ENCODE measurements at regions not wholly inside any gene's neighbourhood (a gene's known extent, or its start where the extent isn't known, plus 50 kb on each side); places are given as distances from the start of the nearest gene placed in this dataset.

GRCh38 chr1:72781038-72781437, 498.7 kb upstream of the NEGR1 start:
- no peaks in the 10 kb centered on the region for H3K4me1 Mint-ChIP-seq (ENCODE audit: low read depth, unreplicated experiment)
- Histone ChIP-seq H3K4me3 (ENCODE audit: low read depth, low read length) (no peak overlapping the region), H3K27me3 (replicated peaks; ENCODE audit: control insufficient read depth, insufficient read depth, low read length) (no peaks in the 10 kb centered on the region), H3K4me1 (no peaks in the 10 kb centered on the region), H3K36me3 (ENCODE audit: control insufficient read depth, insufficient read depth, low read length) (no peaks in the 10 kb centered on the region), H3K9me3 (no peaks in the 10 kb centered on the region)
- no peaks in the 10 kb centered on the region for H3K27me3 Mint-ChIP-seq (ENCODE audit: insufficient read depth, unreplicated experiment)
- no peak for TF ChIP-seq CTCF (IDR thresholded peaks at IDR 0.05; ENCODE audit: insufficient read depth in 1 of 2, low read depth in 1 of 2, low read length in 1 of 2, severe bottlenecking in 1 of 2, unreplicated experiment in 1 of 2)
- H3K36me3 Mint-ChIP-seq (ENCODE audit: insufficient read depth, unreplicated experiment): no peaks in the 10 kb centered on the region
- BruUV-seq (replicated peaks): no TSS peak
- CTCF ChIA-PET: no interaction called here
- H3K4me3 Mint-ChIP-seq (ENCODE audit: unreplicated experiment): no peak overlapping the region
- no peaks in the 10 kb centered on the region for H3K9me3 Mint-ChIP-seq (ENCODE audit: unreplicated experiment)
- POLR2A ChIA-PET: no interaction called here
- intact Hi-C loops (cut with micrococcal nuclease; ENCODE audit: unreplicated experiment): no loop called here
- no peak overlapping the region for H3K27ac Mint-ChIP-seq (ENCODE audit: unreplicated experiment)
- DNase-seq: no peak

- no peak overlapping the region for H3K4me3 Mint-ChIP-seq (ENCODE audit: unreplicated experiment)
- no peak for TF ChIP-seq CTCF (IDR thresholded peaks at IDR 0.05; ENCODE audit: insufficient read depth in 1 of 2, low read depth in 1 of 2, low read length in 1 of 2, severe bottlenecking in 1 of 2, unreplicated experiment in 1 of 2)
- no peak for DNase-seq
- BruUV-seq (replicated peaks): no TSS peak
- H3K36me3 Mint-ChIP-seq (ENCODE audit: insufficient read depth, unreplicated experiment): no peaks in the 10 kb centered on the region
- H3K4me1 Mint-ChIP-seq (ENCODE audit: low read depth, unreplicated experiment): no peaks in the 10 kb centered on the region
- H3K9me3 Mint-ChIP-seq (ENCODE audit: unreplicated experiment): no peaks in the 10 kb centered on the region
- no peaks in the 10 kb centered on the region for H3K27me3 Mint-ChIP-seq (ENCODE audit: insufficient read depth, unreplicated experiment)
- no peaks in the 10 kb centered on the region for H3K4me1 ChIP-seq
- ChIA-PET POLR2A (no interaction called here), CTCF (no interaction called here)
- no peaks in the 10 kb centered on the region for H3K27me3 ChIP-seq (replicated peaks; ENCODE audit: control insufficient read depth, insufficient read depth, low read length)
- H3K27ac Mint-ChIP-seq (ENCODE audit: unreplicated experiment): no peak overlapping the region
- no peaks in the 10 kb centered on the region for H3K9me3 ChIP-seq
- H3K4me3 ChIP-seq (ENCODE audit: low read depth, low read length): no peak overlapping the region
- H3K36me3 ChIP-seq (ENCODE audit: control insufficient read depth, insufficient read depth, low read length): no peaks in the 10 kb centered on the region
- intact Hi-C loops (cut with micrococcal nuclease; ENCODE audit: unreplicated experiment): no loop called here
These were observed 497.9 kb upstream of the NEGR1 start for GRCh38 chr1:72780212-72780611.

GRCh38 chr1:72777918-72778317, 495.6 kb upstream of the NEGR1 start:
- DNase-seq: no peak
- H3K27me3 Mint-ChIP-seq (ENCODE audit: insufficient read depth, unreplicated experiment): no peaks in the 10 kb centered on the region
- no peaks in the 10 kb centered on the region for H3K9me3 Mint-ChIP-seq (ENCODE audit: unreplicated experiment)
- TF ChIP-seq CTCF (IDR thresholded peaks at IDR 0.05; ENCODE audit: insufficient read depth in 1 of 2, low read depth in 1 of 2, low read length in 1 of 2, severe bottlenecking in 1 of 2, unreplicated experiment in 1 of 2): no peak
- Histone ChIP-seq H3K9me3 (no peaks in the 10 kb centered on the region), H3K36me3 (ENCODE audit: control insufficient read depth, insufficient read depth, low read length) (no peaks in the 10 kb centered on the region), H3K4me3 (ENCODE audit: low read depth, low read length) (no peak overlapping the region), H3K4me1 (no peaks in the 10 kb centered on the region), H3K27me3 (replicated peaks; ENCODE audit: control insufficient read depth, insufficient read depth, low read length) (no peaks in the 10 kb centered on the region)
- H3K36me3 Mint-ChIP-seq (ENCODE audit: insufficient read depth, unreplicated experiment): no peaks in the 10 kb centered on the region
- no peak overlapping the region for H3K27ac Mint-ChIP-seq (ENCODE audit: unreplicated experiment)
- H3K4me1 Mint-ChIP-seq (ENCODE audit: low read depth, unreplicated experiment): no peaks in the 10 kb centered on the region
- no TSS peak for BruUV-seq (replicated peaks)
- intact Hi-C loops (cut with micrococcal nuclease; ENCODE audit: unreplicated experiment): no loop called here
- no peak overlapping the region for H3K4me3 Mint-ChIP-seq (ENCODE audit: unreplicated experiment)
- ChIA-PET CTCF (no interaction called here), POLR2A (no interaction called here)
